HEK293T (cell line): ENCODE measurements at regions not wholly inside any gene's neighbourhood (a gene's known extent, or its start where the extent isn't known, plus 50 kb on each side); places are given as distances from the start of the nearest gene placed in this dataset.

Experiments used
- CTCF ChIA-PET: fragments of 350-600 bp; formaldehyde crosslinking; extraction: SDS; loops from one replicate; lab custom pipeline; 2021; ENCODE audit warnings: antibody characterized with exemption, inconsistent platforms; lab: Yijun Ruan, JAX
- POLR2A ChIA-PET: fragments of 350-600 bp; formaldehyde crosslinking; extraction: SDS; loops from one replicate; lab custom pipeline; 2020; ENCODE audit warnings: antibody characterized with exemption, inconsistent platforms; lab: Yijun Ruan, JAX
- DNase-seq: peaks from one replicate; pipeline ENCODE4 v3.0.0; 2012; ENCODE audit warnings: mixed read lengths; ENCODE audit errors: extremely low spot score
- ARNT ChIP-seq: fragments of 450-650 bp; IDR thresholded peaks from 2 replicates; pipeline ENCODE4 v1.6.1; 2017; ENCODE audit warnings: mild to moderate bottlenecking
- BHLHE40 ChIP-seq: fragments of 450-650 bp; IDR thresholded peaks from 2 replicates; pipeline ENCODE4 v1.6.1; 2016; ENCODE audit warnings: mild to moderate bottlenecking, moderate library complexity, borderline replicate concordance
- CTBP1 ChIP-seq: fragments of 450-650 bp; IDR thresholded peaks from 2 replicates; pipeline ENCODE4 v1.6.1; 2016; ENCODE audit warnings: borderline replicate concordance
- ELF4 ChIP-seq: fragments of 450-650 bp; IDR thresholded peaks from 2 replicates; pipeline ENCODE4 v1.6.1; 2017; ENCODE audit warnings: antibody characterized with exemption
- FOXA1 ChIP-seq: fragments of 450-650 bp; IDR thresholded peaks from 2 replicates; pipeline ENCODE4 v1.6.1; 2016; ENCODE audit warnings: mild to moderate bottlenecking
- FOXK2 ChIP-seq: fragments of 450-650 bp; IDR thresholded peaks from 2 replicates; pipeline ENCODE4 v1.6.1; 2016; ENCODE audit warnings: mild to moderate bottlenecking
- FOXM1 ChIP-seq: fragments of 450-650 bp; IDR thresholded peaks from 2 replicates; pipeline ENCODE4 v1.6.1; 2017; ENCODE audit warnings: mild to moderate bottlenecking, borderline replicate concordance
- HDGF ChIP-seq: fragments of 450-650 bp; IDR thresholded peaks from 2 replicates; pipeline ENCODE4 v1.6.1; 2017; ENCODE audit warnings: antibody characterized with exemption, borderline replicate concordance
- L3MBTL2 ChIP-seq: fragments of 450-650 bp; conservative IDR thresholded peaks from 2 replicates; pipeline ENCODE4 v1.6.1; 2016; ENCODE audit warnings: mild to moderate bottlenecking
- LEF1 ChIP-seq: fragments of 450-650 bp; IDR thresholded peaks from 2 replicates; pipeline ENCODE4 v1.6.1; 2017; ENCODE audit warnings: mild to moderate bottlenecking, borderline replicate concordance
- NFRKB ChIP-seq: fragments of 450-650 bp; IDR thresholded peaks from 2 replicates; pipeline ENCODE4 v1.6.1; 2016; ENCODE audit warnings: mild to moderate bottlenecking, moderate library complexity
- SP1 ChIP-seq: fragments of 450-650 bp; IDR thresholded peaks from 2 replicates; pipeline ENCODE4 v1.6.1; 2017
- SUZ12 ChIP-seq: fragments of 450-650 bp; IDR thresholded peaks from 2 replicates; pipeline ENCODE4 v1.6.1; 2016; ENCODE audit warnings: mild to moderate bottlenecking
- TARDBP ChIP-seq: fragments of 450-650 bp; IDR thresholded peaks from 2 replicates; pipeline ENCODE4 v1.6.1; 2016
- ZNF384 ChIP-seq: fragments of 450-650 bp; IDR thresholded peaks from 2 replicates; pipeline ENCODE4 v1.6.1; 2016
- TF ChIP-seq, protein P1 (sequence below): fragments of 450-650 bp; IDR thresholded peaks from 2 replicates; pipeline ENCODE4 v1.6.1; 2016

DNA sequence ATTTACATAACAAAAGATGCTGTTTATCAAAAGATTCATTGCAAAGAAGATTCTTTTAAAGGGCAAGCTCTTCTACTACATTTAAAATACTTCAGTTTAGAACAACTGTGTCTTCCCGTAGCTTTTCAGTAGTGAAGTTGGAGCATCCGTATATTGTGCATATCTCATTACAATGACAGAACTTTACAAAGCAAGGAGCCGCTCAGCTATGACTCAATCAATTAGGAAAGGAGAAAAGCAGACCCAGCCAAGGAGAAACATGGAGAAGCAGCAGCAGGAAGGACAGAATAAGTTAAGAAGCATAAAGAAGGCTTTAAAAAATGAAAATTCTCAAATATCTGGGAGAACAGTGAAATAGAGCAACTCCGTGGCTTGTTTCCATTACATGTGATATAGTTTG lies 132.6 kb upstream of the SMLR1 start:
- POLR2A ChIA-PET, result no interaction called here
- no peak for TF ChIP-seq SUZ12
- no peak for TF ChIP-seq CTBP1
- TF ChIP-seq SP1, result no peak
- TF ChIP-seq L3MBTL2, result no peak
- TF ChIP-seq TARDBP, result no peak
- TF ChIP-seq ARNT, result no peak
- TF ChIP-seq FOXM1, result no peak
- no peak for TF ChIP-seq ELF4
- TF ChIP-seq ZNF384, result no peak
- TF ChIP-seq BHLHE40, result no peak
- no peak for TF ChIP-seq NFRKB
- no peak for TF ChIP-seq HDGF
- TF ChIP-seq FOXK2, result no peak
- no peak for TF ChIP-seq LEF1
- CTCF ChIA-PET, result interaction anchor here (0.7 kb wide), 1 partner anchor 182 kb away, joined by 3 read pairs; no protein-coding TSS in a partner anchor
- DNase-seq, result no peak

DNA sequence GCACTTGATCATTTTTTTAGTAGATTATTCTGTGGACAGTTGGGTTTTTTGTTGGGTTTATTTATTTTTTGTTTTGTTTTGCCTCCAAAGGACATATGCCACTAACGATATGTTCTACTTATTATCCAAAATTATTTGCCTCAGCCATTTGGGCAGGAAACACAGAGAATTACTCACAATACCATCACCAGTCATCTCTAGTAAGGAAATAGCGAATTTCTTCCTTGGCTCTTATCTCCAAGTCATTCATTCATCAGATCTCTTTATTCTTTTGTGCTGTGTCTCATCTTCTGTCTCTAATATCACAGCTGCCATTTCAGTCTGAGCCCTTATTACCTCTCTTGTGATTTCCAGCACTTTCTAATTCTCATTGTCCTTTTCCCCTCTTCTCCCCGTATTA lies 130.4 kb upstream of the SMLR1 start:
- DNase-seq, result no peak
- TF ChIP-seq LEF1, result no peak
- no peak for TF ChIP-seq TARDBP
- TF ChIP-seq L3MBTL2, result no peak
- no peak for TF ChIP-seq CTBP1
- TF ChIP-seq, protein P1, sequence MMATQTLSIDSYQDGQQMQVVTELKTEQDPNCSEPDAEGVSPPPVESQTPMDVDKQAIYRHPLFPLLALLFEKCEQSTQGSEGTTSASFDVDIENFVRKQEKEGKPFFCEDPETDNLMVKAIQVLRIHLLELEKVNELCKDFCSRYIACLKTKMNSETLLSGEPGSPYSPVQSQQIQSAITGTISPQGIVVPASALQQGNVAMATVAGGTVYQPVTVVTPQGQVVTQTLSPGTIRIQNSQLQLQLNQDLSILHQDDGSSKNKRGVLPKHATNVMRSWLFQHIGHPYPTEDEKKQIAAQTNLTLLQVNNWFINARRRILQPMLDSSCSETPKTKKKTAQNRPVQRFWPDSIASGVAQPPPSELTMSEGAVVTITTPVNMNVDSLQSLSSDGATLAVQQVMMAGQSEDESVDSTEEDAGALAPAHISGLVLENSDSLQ, result no peak
- TF ChIP-seq NFRKB, result no peak
- TF ChIP-seq FOXM1, result no peak
- no peak for TF ChIP-seq FOXA1
- no peak for TF ChIP-seq ELF4
- TF ChIP-seq ARNT, result no peak
- no peak for TF ChIP-seq ZNF384
- no peak for TF ChIP-seq SP1
- TF ChIP-seq BHLHE40, result no peak
- TF ChIP-seq FOXK2, result no peak
- no peak for TF ChIP-seq SUZ12
- no peak for TF ChIP-seq HDGF
- CTCF ChIA-PET, result no interaction called here
- POLR2A ChIA-PET, result no interaction called here

DNA sequence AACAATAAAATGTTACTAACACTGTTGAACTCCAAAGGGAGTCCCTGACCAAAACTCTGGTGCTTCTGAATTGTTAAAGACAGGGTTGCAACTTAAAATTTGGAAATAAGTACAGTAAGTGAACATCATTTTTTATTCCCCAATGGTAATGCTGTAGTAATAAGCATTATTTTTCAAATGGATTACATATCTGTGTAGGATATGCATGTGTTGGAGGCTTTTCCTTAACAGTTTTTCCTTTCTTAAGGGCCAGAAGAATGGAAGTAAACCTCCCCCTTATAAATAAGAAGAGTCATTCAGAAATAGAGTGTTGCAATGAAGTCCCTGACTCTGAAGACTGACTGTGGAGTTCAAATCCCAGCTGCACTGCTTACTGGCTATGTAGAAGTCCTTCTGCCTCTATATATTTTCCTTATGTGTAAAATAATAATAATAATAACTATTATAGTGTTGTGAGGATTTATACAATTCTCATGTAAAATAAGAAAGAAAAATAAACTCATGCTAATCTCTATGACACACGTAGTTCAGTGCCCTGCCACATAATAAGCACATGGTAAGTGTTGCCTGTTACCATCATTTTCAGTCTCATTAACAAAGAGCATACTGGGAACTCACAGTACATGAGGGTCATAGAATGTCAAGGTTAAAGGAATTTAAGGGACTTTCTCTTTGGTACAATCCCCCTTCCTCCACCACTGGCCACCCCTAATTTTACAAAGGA lies 129.8 kb upstream of the SMLR1 start:
- TF ChIP-seq FOXA1 (no peak), L3MBTL2 (no peak), FOXM1 (no peak), CTBP1 (no peak), ZNF384 (no peak), SUZ12 (no peak), LEF1 (no peak), BHLHE40 (no peak), SP1 (no peak), HDGF (no peak)

DNA sequence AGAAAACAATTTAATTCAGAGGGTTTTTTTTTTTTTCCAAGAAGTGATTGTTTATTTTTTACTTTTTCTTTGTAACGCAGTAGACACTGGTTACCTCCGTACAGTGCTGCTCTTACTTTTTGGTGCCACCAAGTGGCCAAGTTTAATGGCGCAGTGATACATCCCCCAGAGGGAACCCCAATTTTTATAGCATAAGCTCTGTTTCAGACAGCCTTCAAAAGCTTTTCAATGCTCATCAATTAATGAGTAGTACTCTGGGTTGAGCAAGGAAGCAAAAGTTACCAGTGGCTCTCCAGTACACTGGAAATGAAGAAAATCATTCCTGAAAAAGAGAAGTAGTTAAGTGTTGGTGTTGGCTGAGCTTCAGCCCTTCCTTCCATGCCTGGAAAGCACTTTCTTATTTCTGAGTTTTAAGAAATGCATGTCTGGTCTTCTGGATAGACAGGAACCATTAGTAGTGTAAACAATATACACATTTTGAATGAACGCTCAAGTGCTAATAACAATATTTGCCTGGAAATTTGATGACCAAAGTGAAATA lies 129.1 kb upstream of the SMLR1 start:
- no peak for TF ChIP-seq HDGF
- TF ChIP-seq L3MBTL2, result no peak
- TF ChIP-seq FOXK2, result no peak
- TF ChIP-seq ELF4, result no peak
- no peak for TF ChIP-seq NFRKB
- TF ChIP-seq FOXA1, result no peak
- ChIA-PET POLR2A (interaction anchor here (0.8 to 1.0 kb wide), 2 partner anchors 78 to 376 kb away, joined by 3 to 4 read pairs; no protein-coding TSS in a partner anchor), CTCF (interaction anchor here (0.5 to 1.2 kb wide), 15 partner anchors 11 to 836 kb away, joined by 3 to 8 read pairs (median 3); partner anchors contain the start of gene TMEM200A)
- DNase-seq, result peak; percentile 61

More for the DNA sequence above, 129.8 kb upstream of the SMLR1 start:
- CTCF ChIA-PET, result interaction anchor here (0.6 to 1.2 kb wide), 9 partner anchors 11 to 837 kb away, joined by 3 to 8 read pairs (median 3); partner anchors contain the start of gene TMEM200A
- POLR2A ChIA-PET, result interaction anchor here (1.0 kb wide), 1 partner anchor 376 kb away, joined by 4 read pairs; no protein-coding TSS in a partner anchor
- DNase-seq, result no peak

DNA sequence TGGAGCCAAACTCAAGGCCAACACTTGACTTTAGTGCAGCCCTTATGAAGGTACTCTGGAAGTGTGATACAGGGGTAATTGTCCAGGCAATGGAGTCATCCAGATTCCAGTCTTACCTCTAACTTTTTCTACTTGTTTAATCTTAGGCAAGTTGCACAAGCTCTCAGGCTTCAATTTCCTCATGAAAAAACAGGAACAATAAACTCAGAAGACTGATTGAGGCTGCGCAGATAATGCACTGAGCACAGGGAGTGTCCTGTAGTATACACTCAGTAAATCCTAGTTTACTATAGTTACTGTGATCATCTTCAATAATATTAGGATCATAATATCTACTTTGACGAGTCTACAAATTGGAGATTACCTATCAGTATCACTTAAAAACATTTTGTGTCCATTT lies 127.5 kb upstream of the SMLR1 start:
- TF ChIP-seq FOXA1 (no peak), ELF4 (no peak), BHLHE40 (no peak), FOXM1 (no peak)
- TF ChIP-seq, protein P1, result no peak
- POLR2A ChIA-PET, result no interaction called here
- no peak for DNase-seq
- CTCF ChIA-PET, result interaction anchor here (0.9 to 1.0 kb wide), 2 partner anchors 9 to 375 kb away, joined by 3 read pairs; no protein-coding TSS in a partner anchor

DNA sequence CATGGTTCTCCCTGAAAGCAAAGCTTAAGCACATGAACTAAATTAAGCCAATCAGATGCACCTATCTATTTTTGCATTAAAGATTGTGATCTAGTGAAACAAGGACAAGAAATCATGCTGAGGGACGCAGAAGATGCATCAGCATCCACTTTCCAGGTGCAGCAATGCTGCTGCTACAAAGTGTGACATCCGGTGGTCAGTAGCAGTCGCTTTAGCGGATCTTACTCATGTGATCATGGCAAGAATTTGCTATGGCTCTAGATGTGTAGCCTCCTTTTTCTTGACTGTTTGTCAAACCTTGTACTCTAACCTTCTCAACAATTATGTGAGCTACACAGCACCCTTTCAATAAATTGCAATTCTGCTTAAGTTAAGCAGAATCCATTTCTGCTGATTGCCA lies 126.8 kb upstream of the SMLR1 start:
- CTCF ChIA-PET, result interaction anchor here (1.0 kb wide), 1 partner anchor 375 kb away, joined by 3 read pairs; no protein-coding TSS in a partner anchor
- POLR2A ChIA-PET, result no interaction called here
- no peak for DNase-seq
- TF ChIP-seq FOXA1 (no peak), FOXM1 (no peak), TARDBP (no peak), SUZ12 (no peak), BHLHE40 (no peak), CTBP1 (no peak)
